Transverse colon (tissue), 3 donors: ENCODE measurements at regions not wholly inside any gene's neighbourhood (a gene's known extent, or its start where the extent isn't known, plus 50 kb on each side); places are given as distances from the start of the nearest gene placed in this dataset.

Source experiments
- POLR2A ChIP-seq: fragments of 450-650 bp; IDR thresholded peaks from one replicate; pipeline ENCODE4 v1.6.1; 2016; ENCODE audit warnings: antibody characterized with exemption, mild to moderate bottlenecking, moderate library complexity
- POLR2AphosphoS5 ChIP-seq, 3 donors: sonication (generic); formaldehyde crosslinking; IDR thresholded peaks; one replicate each; pipeline ENCODE4 v1.6.1; 2016; ENCODE audit warnings: antibody characterized with exemption in 3 of 3

DNA sequence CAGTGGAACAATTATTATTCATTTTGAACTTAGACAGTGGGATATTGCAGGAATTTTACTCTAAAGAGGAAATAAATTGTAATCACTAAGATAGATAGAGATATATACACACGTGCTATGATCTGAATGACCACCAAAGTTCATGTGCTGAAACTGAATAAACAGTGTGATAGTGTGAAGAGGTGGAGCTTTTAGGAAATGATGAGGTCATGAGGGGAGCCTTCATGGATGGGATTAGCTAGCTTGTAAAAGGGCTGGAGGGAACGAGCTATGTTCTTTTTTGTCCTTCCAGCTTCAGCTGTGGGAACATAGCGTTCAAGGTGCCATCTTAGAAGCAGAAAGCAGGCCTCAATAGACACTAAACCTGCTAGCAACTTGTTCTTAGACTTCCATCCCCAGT is 191.5 kb upstream of the LRIG3 start:
- TF ChIP-seq POLR2AphosphoS5 (IDR thresholded peaks at IDR 0.05) = no peak
- no peak for TF ChIP-seq POLR2A
